GDM1 (cell line): ENCODE measurements at regions not wholly inside any gene's neighbourhood (a gene's known extent, or its start where the extent isn't known, plus 50 kb on each side); places are given as distances from the start of the nearest gene placed in this dataset.

ENCODE experiments used
- DNase-seq: peaks from one replicate; lab custom pipeline; 2025; lab: John Stamatoyannopoulos, UW

DNA sequence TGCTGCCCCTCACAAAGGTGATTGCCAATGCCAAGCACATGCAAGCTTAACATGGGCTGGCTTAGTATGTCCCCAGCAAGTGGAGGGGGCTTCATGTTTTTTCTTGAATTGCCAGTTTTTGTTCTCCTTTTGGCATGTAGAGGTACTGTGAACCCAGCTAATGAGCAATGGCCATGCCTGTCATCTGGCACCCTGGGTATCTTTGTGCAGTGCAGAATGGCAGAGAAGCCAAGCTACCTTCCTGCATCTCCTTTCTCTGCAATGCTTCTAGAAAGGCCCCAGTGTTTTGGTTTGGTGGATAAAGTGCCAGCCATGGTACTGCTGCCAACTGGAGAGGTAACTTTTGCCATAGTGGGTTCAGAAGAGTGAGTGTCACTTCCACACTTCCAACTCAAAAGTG lies 576.9 kb downstream of the CMPK2 start:
- DNase-seq, result no peak

DNA sequence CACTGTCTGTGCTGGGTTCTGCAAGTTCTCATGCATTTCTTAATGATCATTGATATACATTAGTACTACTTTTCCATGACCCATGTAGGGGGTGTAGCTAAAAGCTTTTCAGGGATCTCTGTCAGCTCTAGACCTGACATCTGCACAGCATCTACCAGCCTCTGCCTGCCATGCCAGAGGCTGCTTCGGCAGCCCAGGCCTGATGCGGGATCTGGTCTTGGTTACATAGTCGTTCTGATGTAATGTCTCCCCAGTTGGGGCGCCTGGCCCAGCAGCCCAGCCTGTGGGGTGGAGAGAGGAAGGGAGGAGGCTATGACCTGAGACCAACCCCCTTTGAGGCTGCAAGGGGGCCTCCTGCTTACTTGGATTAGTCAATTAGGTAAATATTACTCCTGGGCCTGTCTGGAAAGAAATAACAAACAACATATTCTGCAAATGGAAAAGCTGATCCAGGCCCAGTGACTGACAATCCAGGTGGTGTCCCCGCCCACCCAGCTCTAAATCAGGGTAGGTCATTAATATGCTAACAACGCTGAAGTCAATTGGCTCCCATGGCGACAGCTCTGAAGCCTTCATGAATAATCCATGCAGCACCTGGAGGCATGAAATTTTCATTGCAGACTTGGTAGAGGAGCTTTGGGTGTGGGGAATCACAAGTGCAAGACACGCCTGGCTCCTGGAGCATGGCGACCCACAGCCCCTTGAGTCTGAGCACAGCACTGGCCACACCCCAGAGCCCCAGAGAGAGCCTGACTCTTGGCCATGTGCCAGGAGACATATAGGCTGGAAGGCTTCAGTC lies 575.3 kb downstream of the CMPK2 start:
- DNase-seq, result no peak

DNA sequence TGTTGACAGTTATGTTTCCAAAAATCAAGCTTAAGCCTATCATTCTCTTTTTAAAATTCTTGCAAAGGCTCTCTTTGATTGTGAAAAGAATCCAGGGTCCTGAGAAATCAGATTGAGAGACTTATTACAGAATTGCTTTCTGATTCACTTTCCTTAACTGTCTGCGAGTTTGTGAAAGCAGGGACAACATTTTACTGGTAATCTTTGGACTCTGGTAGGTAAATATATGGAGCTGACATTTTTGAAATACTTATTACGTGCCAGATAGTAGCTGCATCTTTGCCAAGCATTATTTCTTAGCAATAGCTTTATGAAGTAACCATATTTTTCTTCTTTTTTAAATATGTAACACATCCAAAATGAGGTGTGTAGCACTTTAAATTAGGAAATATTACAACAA lies 570.9 kb downstream of the CMPK2 start:
- DNase-seq, result no peak

DNA sequence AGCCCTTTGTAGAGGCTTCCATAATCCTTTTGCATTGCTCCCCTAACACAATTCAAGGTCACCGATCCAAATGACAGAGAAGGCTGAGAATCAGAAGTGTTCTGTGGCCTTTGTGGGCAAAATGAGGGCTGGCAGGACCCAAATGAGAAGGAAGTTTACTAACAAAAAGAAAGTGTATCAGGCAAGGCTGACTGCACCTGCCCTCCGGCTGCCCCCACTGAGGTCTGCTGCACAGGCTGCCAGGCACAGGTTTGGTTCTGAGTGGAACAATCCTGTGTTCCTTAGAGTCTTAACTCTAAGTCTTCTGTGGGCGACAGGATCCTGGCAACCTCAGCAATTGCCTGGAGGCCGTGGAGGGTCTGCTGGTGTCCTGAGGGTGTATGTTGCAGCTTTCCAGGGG lies 568.5 kb downstream of the CMPK2 start:
- no peak for DNase-seq

DNA sequence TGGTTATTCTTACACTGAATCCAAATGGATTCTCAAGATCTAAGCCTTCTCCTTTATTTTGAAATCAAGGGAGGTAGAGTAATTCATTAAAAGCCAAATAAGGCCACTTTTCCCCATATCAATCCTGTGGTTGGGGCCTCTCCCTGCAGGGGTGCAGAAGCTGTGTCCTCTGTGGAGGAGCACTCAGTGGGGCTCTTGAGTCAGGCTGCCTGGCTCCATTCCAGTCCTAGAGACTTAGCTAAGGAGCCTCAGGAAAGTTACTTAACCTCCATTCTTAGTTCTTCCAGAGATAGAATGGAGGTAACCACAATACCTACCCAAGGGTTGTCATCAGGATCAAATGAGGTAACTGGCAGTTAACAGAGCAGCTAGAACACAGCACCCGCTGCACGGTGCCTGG lies 564.3 kb downstream of the CMPK2 start:
- DNase-seq, result no peak

DNA sequence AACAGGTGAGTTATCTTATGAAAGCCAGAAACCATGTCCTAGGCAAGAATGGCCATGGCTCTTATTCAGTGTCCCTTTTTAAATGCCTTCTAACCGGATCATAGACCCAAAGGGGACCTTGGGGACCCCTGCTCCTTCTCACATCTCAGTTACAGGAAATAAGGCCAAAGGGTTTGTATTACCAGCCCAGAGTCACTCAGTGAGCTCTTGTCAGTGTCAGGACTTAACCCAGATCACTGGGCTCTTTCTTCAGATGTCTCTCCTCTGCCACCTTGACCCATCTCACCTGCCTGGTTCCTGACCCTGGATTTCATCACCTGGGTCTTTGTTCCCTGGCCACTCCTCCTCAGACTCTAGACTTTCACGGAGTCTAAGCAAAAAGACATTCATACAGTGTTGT lies 556.7 kb downstream of the CMPK2 start:
- no peak for DNase-seq

DNA sequence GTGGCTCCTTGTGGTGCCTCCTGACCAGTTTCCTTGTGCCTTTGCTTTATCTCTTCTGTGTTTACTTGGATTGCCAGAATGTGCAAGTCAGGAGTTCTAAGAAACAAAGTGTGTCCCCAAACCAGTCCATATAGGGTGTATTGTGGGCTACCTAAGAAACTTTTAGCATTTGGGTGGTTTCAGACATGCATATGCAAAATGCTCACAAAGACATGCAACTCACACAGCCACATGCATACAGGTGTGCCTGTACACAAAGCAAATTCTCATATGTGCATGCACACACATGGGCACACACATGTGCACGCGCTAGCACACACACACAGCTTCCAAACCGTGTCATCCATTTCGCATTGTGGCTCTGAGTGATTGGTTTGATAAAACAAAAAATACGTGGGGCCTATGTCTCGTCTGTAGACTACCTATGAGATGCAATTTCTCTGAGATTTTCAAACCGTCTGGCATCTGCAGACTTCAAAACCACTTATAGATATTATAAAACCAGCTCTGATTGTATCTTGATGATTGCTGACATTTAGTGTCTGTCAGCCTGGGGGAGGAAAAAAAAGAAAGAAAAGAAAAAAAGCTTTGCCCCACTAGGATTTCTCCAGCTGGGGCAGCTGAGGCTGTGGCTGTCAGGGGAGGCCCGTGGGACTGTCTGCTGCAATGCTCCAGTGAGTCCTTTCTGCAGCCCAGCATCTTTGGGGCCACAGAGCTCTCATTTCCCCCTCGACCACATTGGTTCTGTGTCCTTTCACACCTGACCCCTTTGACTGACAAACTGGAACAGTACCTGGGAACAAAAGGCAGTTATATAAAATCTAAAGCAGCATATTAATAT lies 556.1 kb downstream of the CMPK2 start:
- DNase-seq, result no peak

DNA sequence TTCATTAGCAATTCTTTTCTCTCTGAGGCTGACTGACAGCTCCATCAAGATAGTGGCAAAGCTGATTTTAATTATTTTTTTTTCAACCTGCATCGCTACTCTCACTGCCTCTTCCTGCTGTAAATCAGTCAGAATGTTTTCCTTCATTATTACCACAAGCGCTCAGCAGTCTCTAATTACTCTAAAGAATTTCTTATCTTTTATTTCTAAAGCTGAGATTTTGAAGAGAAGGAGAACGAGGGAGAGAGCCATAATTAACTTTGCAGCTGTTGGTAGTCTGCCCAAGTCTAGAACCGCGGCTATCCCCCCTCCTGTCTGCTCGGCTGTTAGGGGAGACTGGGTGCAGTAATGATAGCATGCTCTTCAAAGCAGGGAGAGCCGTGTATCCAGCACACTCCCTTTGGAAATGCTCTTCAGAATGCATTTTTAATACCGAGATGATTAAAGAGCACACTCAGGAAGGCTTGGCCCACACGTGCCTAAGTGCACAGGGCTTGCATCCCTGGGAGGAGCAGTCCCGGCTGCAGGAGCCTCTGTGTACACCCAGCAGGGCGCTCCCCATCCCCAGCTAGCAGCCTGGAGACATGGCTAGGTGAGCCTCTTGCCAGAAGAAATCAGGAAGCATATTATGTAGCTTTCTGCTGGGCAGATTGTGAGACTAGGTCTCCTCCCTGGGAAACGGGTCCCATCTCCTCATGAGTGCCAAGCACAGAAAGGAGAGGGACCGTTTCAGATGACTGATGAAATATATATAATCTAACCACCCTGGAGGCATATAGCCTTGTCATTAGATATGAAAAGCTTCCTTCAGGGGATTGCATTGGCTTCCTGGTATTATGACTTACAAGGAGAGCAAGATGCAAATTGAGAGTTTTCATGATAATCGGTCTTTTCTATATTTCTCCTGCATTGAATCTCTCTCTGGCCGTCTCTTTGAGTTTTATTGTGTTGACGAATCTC lies 555.2 kb downstream of the CMPK2 start:
- no peak for DNase-seq

DNA sequence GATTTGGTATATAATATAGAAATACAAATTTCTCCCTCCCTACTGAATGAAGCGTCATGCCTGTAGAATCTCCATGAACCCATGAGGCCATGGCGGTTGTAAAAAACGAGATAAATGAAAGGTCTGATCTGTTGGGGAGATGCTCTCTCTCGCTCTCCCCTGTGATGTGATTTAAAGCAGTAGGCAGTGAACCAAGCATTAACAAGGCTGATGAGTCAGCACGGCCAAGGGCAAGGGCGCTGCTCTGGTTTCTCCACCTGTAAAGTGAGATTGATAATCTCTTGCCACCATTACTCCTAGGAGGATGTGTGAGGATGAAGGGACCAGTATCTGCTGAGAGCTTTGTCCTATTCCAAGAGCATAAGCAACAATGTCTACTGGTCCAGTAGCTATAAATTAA lies 553.3 kb downstream of the CMPK2 start:
- no peak for DNase-seq

DNA sequence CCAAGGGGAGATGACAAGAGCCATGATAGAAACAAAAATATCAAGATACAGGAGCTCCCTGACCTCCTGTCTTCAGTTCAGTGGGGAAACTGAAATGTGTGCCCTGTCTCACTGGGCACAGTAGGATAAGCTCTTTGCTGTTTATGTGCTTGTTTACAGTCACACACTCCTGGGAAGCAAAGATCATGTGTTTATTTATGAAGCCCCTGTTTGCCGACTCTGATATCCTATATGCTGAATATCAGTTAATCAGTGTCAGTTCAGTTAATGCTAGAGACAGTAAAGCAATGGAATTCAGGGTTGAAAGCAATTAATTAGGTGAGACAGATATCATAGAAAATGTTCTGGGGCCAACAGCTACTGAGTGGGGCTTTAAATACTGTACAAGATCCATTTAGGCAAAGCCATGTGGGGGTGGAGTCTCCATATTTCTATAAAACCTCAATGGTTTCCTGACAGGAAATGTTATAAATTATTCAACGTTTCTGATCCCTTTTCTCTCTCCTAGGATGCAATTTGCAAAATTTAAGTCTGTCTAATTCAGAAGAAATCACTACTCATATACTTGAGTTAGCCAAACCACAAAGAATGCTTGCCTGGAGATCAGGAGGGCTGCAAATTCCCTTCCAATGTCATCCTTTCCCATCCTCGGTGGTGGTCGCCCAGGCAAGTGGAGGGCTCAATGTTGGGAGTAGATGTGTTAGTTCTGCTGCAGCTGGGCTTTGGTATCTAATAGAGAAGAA lies 551.3 kb downstream of the CMPK2 start:
- DNase-seq, result no peak

DNA sequence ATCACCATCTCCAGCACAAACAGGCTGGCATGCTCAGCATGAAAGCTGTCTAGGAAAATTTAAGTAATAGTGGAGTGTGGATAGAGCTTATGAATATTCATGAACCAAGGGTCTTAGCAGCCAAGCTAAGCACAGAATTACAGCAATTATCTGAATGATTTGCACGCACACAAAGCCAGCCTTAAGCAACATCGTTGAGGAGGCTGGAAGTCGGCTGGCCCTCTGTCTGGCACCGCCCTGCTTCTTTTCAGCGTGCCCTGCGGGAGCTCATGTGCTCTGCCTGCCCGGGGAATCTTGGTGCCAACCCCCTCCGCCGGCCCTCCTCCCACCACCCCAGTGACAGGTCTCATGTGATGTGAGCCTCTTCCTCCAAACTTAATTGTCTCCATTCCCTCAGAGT lies 540.1 kb downstream of the CMPK2 start:
- no peak for DNase-seq

DNA sequence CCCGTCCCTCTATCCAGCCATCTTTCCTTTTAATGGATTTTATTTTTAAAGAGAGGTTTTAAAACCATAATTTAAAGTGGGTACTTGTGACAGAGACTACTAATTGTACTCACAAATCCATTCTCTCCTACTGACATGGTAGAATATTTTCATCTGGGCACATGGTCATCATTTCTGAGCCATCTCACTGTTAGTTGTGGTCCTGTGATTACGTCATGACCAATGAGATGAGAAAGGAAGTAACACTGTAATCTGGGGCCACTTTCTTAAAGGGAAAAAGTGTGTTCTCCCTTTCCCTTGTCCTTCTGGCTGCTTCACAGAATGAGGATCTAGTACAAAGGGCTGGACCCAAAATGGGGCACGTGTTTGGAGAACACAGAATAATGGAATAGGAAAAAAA lies 538.7 kb downstream of the CMPK2 start:
- DNase-seq, result no peak

DNA sequence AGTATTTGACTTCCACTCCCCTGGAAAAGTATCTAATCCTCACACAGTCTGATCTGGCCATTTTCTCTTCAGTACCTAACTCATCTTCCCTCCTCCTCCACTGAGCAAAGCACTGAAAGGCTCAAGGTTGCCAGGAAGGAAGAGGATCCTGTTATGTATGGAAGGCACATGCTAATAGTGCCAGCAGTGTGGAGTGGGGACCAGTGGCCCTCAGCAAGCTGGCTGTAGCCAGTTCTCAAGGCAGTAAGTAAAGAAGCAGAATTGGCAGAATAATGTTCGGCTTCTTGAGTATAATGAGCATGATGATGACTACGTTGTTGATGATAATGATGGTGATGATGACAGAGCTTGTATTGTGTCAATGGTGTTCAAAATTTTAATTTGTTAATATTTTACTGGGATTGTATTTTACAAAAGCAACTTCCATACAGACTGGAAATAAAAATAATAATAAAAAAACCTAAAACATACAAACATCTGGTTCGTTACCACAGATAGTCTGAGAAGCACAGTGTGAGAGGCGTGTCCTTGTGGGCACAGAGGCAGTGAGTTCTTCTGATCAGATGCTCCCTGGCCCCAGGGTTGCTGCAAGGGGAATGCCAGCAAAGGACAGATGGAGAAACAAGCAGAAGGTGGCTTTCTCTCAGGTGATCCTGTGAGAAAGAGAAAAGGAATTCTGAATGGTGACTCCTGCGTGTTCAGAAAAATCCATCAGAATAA lies 528.8 kb downstream of the CMPK2 start:
- no peak for DNase-seq

DNA sequence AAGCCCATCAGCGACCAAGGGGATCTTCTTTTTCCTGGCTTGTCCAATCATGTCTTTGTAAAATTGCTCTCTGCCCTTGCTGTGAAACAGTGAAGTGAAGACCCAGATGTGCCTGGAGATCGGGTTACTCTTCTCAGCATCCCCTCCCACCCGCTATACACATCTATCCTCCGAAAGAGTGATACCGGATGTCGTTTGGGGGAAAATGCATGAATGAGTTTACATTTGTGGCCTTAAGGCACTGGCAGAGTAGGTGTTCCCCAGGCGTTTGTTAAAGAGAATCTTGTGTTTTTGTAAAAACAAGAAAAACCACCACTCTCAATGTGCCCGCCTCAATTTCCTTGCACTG lies 528.3 kb downstream of the CMPK2 start:
- DNase-seq, result no peak

DNA sequence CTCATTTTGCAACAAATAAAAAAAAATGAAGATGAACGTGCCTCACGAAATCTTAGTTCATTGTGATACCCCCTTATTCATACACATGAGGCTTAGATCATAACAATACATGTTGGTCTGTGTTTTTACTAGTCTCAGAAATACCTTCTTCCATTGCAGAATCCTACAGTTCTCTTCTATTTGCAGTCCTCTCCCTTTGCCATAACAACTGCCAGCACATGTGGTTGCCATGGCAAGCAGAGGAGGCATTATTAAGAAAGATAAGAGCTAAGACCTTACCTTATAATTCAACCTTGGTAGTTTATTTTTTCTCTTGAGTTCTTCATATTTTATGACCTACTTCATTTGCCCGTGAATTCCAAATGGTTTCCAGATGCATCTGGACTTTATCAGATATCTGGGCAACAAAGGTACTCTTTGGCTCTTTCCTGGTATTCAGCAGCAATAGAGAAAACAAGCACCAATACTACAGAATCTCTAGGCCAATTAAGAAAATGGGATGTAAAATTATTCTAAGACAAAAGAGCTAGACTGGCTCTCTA lies 524.0 kb downstream of the CMPK2 start:
- no peak for DNase-seq

DNA sequence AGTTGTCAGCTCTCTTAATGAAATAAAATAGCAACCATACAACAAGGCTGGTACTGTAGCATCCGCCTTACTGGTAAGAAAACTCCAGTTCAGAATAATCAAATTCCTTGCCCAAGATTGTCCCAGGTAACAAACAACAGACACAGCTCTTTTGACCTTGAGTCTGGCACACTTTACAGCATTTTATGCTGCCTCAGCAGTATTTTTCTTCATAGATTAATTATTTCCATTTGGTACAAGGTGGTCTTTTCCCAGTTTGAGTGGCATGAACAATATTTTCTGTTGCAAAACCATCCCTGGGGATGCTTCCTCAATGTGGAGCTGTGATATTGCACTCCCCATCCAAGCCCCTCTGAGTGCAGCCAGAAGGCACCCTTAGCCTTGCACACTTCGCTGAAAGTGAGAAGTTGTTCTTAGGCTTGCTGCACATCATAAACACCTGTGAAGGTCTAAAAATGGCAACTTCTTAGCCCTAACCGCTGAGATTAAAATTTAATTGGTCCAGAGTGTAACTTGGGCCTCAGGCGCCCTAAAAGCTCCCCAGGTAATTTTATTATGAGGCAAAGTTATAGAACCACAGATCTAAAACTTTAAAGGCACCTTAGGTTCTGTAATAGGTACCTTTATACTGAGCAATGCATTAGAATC lies 523.3 kb downstream of the CMPK2 start:
- no peak for DNase-seq

DNA sequence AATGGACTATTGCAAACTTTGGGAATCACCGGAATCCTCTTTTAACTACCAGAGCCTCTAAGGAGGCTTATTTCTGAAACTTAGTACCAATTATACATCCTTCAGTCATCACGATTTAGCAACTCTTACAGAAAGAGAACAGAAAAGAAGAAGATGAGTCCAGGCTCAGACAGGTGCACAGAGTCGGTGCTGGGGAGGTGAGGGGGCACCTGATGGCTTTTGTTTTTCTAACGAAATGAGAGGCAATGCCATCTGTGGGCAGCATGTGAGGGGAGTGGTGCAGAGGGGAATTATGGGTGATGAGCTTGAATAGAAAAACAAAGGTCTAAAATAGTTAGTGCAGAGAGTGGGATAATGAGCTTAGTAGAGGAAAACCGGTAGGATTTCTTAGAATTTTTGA lies 522.6 kb downstream of the CMPK2 start:
- no peak for DNase-seq

DNA sequence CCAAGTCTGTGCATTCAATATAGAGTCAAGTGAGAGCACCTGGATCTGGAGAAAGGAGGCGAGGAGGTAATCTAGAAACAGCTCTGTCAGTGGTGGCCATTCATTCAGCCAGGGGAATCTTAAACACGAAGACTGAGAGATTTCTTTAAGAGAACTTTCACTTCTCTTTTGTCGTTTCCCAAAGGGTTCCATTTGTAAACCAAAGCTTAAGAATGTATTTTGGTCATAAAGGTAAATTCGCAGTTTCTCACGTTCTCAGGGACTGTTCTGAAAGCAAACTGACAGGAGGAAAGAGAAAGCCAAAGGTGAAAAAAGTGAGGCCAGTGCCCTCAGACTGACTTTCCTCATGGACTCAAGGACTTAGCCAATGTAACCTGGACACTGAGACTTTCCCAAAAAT lies 513.5 kb downstream of the CMPK2 start:
- DNase-seq, result no peak

DNA sequence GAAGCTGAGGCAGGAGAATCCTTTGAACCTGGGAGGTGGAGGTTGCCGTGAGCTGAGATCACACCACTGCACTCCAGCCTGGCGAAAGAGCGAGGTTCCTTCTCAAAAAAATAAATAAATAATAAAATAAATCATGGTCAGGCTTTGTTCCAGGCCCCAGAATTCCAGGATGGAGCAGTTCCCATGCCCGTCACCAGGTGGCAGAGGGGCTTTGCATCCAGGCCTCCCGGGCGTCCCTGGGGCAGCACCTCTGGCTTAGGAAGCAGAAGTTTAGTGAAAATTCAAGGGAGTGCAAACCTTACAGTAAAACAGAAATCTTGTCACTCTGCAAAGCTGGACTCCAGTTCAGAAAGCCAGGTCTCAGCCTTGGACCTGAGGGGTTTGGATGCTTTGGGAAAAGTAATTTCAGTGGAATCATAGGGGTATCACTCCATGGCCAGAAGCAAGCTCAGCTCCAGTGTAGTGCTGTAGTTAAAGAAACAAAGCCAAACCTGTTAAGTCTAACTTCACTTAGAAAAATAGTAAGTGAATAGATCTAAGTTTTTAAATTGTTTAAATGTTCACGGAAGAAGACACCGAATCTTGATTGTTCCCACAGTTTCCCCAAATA lies 512.7 kb downstream of the CMPK2 start:
- DNase-seq, result no peak

DNA sequence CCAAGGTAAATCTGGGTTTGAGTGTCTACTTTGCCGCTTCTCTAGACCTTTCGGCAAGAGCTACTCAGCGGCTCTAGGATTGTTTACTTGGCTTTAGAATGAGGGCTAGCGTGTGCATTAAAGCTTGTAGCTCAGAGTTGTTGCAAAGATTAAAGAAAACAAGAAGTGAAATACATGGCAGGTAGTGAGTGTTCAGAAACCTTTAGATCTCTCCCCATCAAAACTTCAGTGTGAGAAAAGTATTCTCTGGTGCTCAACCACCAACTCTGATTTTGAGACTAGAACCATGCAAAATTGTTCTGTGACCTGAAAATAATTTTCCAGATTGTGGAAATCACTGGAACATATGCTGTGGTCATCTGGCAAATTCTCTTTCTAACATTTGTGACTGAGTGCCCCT lies 512.0 kb downstream of the CMPK2 start:
- no peak for DNase-seq
